Caco-2 (cell line): ENCODE measurements at regions not wholly inside any gene's neighbourhood (a gene's known extent, or its start where the extent isn't known, plus 50 kb on each side); places are given as distances from the start of the nearest gene placed in this dataset.

Experiments
- BruUV-seq: library from RNA; stranded (reverse); fragments of 400-500 nt; replicated peaks from 2 replicates; lab custom pipeline; 2021; lab: Mats Ljungman, UMichigan
- CTCF ChIA-PET: fragments of 300-600 bp; sonication (Branson Sonifier 250); formaldehyde crosslinking; loops from one replicate; lab custom pipeline; 2022; ENCODE audit warnings: antibody characterized with exemption; lab: Charles Lee
- POLR2A ChIA-PET: fragments of 300-600 bp; sonication (Branson Sonifier 250); formaldehyde crosslinking; loops from one replicate; lab custom pipeline; 2022; ENCODE audit warnings: antibody characterized with exemption; lab: Charles Lee
- DNase-seq, 2 experiments: peaks; one replicate each; pipeline versions ENCODE4 v3.0.0 to v3.0.0-alpha.2; 2020 to 2022
- H3K27me3 ChIP-seq: replicated peaks from 2 replicates; pipeline ENCODE4 v1.6.0; 2011; ENCODE audit warnings: low read length; ENCODE audit not compliant: control insufficient read depth, insufficient read depth
- H3K36me3 ChIP-seq: 2 replicates; pipeline ENCODE4 v1.5.1; 2011; ENCODE audit warnings: low read length; ENCODE audit not compliant: control insufficient read depth, insufficient read depth
- H3K4me1 ChIP-seq: fragments of 250-450 bp; sonication (Bioruptor Pico); 2 replicates; pipeline ENCODE4 v1.5.1; 2020; ENCODE audit warnings: mild to moderate bottlenecking
- H3K4me3 ChIP-seq: 2 replicates; pipeline ENCODE4 v1.5.1; 2011; ENCODE audit warnings: low read depth, mild to moderate bottlenecking, control low read depth, low read length
- H3K9me3 ChIP-seq: fragments of 250-450 bp; sonication (Bioruptor Pico); 2 replicates; pipeline ENCODE4 v1.5.1; 2020; ENCODE audit warnings: mild to moderate bottlenecking, moderate library complexity
- H3K27ac Mint-ChIP-seq: one replicate; pipeline ENCODE4 v1.8.0; 2022; ENCODE audit warnings: mixed read lengths; ENCODE audit not compliant: unreplicated experiment
- H3K27me3 Mint-ChIP-seq: one replicate; pipeline ENCODE4 v1.8.0; 2022; ENCODE audit warnings: mixed read lengths; ENCODE audit not compliant: insufficient read depth, unreplicated experiment
- H3K36me3 Mint-ChIP-seq: one replicate; pipeline ENCODE4 v1.8.0; 2022; ENCODE audit warnings: mild to moderate bottlenecking, mixed read lengths; ENCODE audit not compliant: insufficient read depth, unreplicated experiment
- H3K4me1 Mint-ChIP-seq: one replicate; pipeline ENCODE4 v1.8.0; 2022; ENCODE audit warnings: low read depth, mixed read lengths; ENCODE audit not compliant: unreplicated experiment
- H3K4me3 Mint-ChIP-seq: one replicate; pipeline ENCODE4 v1.8.0; 2022; ENCODE audit warnings: mild to moderate bottlenecking, moderate library complexity, mixed read lengths; ENCODE audit not compliant: unreplicated experiment
- H3K9me3 Mint-ChIP-seq: one replicate; pipeline ENCODE4 v1.8.0; 2022; ENCODE audit warnings: mixed read lengths; ENCODE audit not compliant: unreplicated experiment
- CTCF ChIP-seq, 2 experiments: fragments of 200-600 bp in 1 of 2; IDR thresholded peaks; 1 replicate in 1 of 2; 2 replicates in 1 of 2; pipeline versions ENCODE4 v1.5.1 to v1.8.0; 2011 to 2022; ENCODE audit warnings: antibody characterized with exemption in 1 of 2, control low read depth in 1 of 2, inconsistent platforms in 1 of 2, low read depth in 1 of 2, low read length in 1 of 2, mild to moderate bottlenecking in 1 of 2, moderate library complexity in 1 of 2; ENCODE audit not compliant: insufficient read depth in 1 of 2, severe bottlenecking in 1 of 2, unreplicated experiment in 1 of 2
- intact Hi-C: fragments of 100-400 bp; cut with micrococcal nuclease; formaldehyde crosslinking; loops from one replicate; pipeline ENCODE4 v1.10.0; 2022; ENCODE audit not compliant: unreplicated experiment

- Mint-ChIP-seq H3K27ac (no peak overlapping the region), H3K9me3 (no peaks in the 10 kb centered on the region), H3K36me3 (no peaks in the 10 kb centered on the region), H3K27me3 (peaks cover 16% of the 10 kb centered on the region), H3K4me3 (no peak overlapping the region), H3K4me1 (no peaks in the 10 kb centered on the region)
- Histone ChIP-seq H3K27me3 (no peaks in the 10 kb centered on the region), H3K4me3 (no peak overlapping the region), H3K9me3 (no peaks in the 10 kb centered on the region), H3K36me3 (no peaks in the 10 kb centered on the region), H3K4me1 (no peaks in the 10 kb centered on the region)
- no peak for TF ChIP-seq CTCF (IDR thresholded peaks at IDR 0.05; ENCODE audit: insufficient read depth in 1 of 2, low read depth in 1 of 2, low read length in 1 of 2, severe bottlenecking in 1 of 2, unreplicated experiment in 1 of 2)
- POLR2A ChIA-PET, result no interaction called here
- CTCF ChIA-PET, result no interaction called here
- intact Hi-C loops, result no loop called here
- DNase-seq, result no peak
- no TSS peak for BruUV-seq
Observed at GRCh38 chr17:56031636-56032035, 121.6 kb upstream of the ANKFN1 start.

GRCh38 chr17:56034197-56034635, 119.1 kb upstream of the ANKFN1 start:
- H3K27me3 Mint-ChIP-seq, result peaks cover 16% of the 10 kb centered on the region
- Histone ChIP-seq H3K36me3 (no peaks in the 10 kb centered on the region), H3K27me3 (no peaks in the 10 kb centered on the region), H3K4me3 (no peak overlapping the region), H3K4me1 (no peaks in the 10 kb centered on the region), H3K9me3 (no peaks in the 10 kb centered on the region)
- H3K9me3 Mint-ChIP-seq, result no peaks in the 10 kb centered on the region
- no peaks in the 10 kb centered on the region for H3K36me3 Mint-ChIP-seq
- intact Hi-C loops, result no loop called here
- DNase-seq, result no peak
- no TSS peak for BruUV-seq
- no peaks in the 10 kb centered on the region for H3K4me1 Mint-ChIP-seq
- TF ChIP-seq CTCF (IDR thresholded peaks at IDR 0.05; ENCODE audit: insufficient read depth in 1 of 2, low read depth in 1 of 2, low read length in 1 of 2, severe bottlenecking in 1 of 2, unreplicated experiment in 1 of 2), result no peak
- ChIA-PET CTCF (no interaction called here), POLR2A (no interaction called here)
- no peak overlapping the region for H3K4me3 Mint-ChIP-seq
- H3K27ac Mint-ChIP-seq, result no peak overlapping the region

- Mint-ChIP-seq H3K27me3 (peaks cover 16% of the 10 kb centered on the region), H3K4me1 (no peaks in the 10 kb centered on the region), H3K27ac (no peak overlapping the region), H3K36me3 (no peaks in the 10 kb centered on the region), H3K4me3 (no peak overlapping the region), H3K9me3 (no peaks in the 10 kb centered on the region)
- Histone ChIP-seq H3K4me3 (no peak overlapping the region), H3K36me3 (no peaks in the 10 kb centered on the region), H3K4me1 (0 out of 2 replicates have a peak, but pooled peaks cover 4% of the 10 kb centered on the region), H3K9me3 (no peaks in the 10 kb centered on the region), H3K27me3 (no peaks in the 10 kb centered on the region)
- ChIA-PET POLR2A (no interaction called here), CTCF (no interaction called here)
- BruUV-seq, result no TSS peak
- intact Hi-C loops, result no loop called here
- TF ChIP-seq CTCF (IDR thresholded peaks at IDR 0.05; ENCODE audit: insufficient read depth in 1 of 2, low read depth in 1 of 2, low read length in 1 of 2, severe bottlenecking in 1 of 2, unreplicated experiment in 1 of 2), result no peak
- DNase-seq, result no peak
Observed at GRCh38 chr17:56038131-56038530, 115.1 kb upstream of the ANKFN1 start.
